Nucleus accumbens (tissue), 56 donors: ENCODE measurements at regions not wholly inside any gene's neighbourhood (a gene's known extent, or its start where the extent isn't known, plus 50 kb on each side); places are given as distances from the start of the nearest gene placed in this dataset.

Experiments used
- DNase-seq, 56 donors: peaks; one replicate each; lab custom pipeline; 2025; lab: John Stamatoyannopoulos, UW

GRCh38 chr22:46100401-46101105 is 49.8 kb upstream of the PPARA start:
- no peak for DNase-seq
